Hepatic stellate cell (primary cell): ENCODE measurements at regions not wholly inside any gene's neighbourhood (a gene's known extent, or its start where the extent isn't known, plus 50 kb on each side); places are given as distances from the start of the nearest gene placed in this dataset.
"Not testable (repeated sequence)": the region's sequence is repeated elsewhere in the genome, so short reads cannot be mapped to it uniquely, and the experiment has no call there.

Experiments
- DNase-seq: peaks from one replicate; pipeline ENCODE4 v3.0.0; 2011; ENCODE audit warnings: low spot score

DNA sequence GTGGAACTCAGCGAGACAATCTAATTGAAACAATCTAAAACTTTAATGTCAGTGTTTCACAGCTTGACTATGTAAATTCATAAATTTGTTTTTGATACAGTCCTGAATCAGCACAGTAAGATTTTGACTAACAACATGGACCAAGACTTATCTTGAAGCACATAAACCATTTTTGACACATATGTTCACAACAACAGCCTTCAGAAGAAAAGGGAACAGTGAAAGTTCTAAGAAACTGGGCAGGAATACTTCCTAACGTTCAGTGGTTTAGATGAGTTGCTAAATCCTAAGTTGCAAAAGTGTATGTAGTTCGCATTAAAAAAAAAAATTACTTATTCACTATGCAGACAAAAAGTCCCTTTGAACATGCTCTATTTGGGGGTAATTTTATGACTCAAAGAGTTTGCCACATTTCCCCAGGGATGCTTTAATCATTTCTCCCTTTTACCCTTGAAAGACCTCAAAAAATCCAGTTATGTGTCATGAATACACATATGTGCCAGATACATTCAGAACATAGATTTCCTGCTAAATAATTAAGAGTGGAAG is 120.2 kb downstream of the MRPL39 start:
- DNase-seq, result no peak

- DNase-seq, result no peak
These were observed 121.4 kb downstream of the MRPL39 start for GRCh38 chr21:25485914-25486313.

DNA sequence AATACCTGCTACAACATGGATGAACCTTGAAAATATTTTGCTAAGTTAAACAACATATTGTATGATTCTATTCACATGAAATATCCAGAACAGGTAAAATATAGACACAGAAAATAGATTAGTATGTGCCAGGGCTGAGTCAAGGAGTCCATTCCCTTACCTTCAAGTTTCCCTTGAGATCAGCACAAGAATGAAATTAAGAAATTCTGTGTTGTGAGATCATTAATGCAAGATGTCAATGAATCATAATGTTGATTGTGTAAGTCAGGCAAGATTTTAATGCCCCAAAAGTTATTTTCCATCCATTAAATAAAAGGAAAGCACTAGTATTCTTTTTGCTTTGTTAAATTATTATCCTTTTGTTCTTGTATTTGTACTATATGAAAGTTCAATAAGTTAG is 139.4 kb downstream of the MRPL39 start:
- no peak for DNase-seq

DNA sequence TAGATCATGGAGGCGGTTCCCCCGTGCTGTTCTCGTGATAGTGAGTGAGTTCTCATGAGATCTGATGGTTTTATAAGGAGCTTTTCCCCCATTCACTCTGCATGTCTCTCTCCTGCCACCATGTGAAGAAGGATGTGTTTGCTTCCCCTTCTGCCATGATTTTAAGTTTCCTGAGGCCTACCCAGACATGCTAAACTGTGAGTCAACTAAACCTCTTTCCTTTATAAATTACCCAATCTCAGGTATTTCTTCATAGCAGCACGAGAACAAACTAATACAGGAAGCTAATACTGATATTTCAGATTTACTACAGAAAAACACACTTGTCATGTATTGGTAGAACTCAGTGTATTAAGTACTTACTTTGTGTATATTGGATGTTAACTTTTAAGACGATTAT is 140.2 kb downstream of the MRPL39 start:
- not testable (repeated sequence) for DNase-seq

- no peak for DNase-seq
These were observed 140.8 kb downstream of the MRPL39 start for GRCh38 chr21:25466470-25466869.

GRCh38 chr21:25465263-25465662 is 142.0 kb downstream of the MRPL39 start:
- no peak for DNase-seq

GRCh38 chr21:25464275-25464674 is 143.0 kb downstream of the MRPL39 start:
- no peak for DNase-seq

DNA sequence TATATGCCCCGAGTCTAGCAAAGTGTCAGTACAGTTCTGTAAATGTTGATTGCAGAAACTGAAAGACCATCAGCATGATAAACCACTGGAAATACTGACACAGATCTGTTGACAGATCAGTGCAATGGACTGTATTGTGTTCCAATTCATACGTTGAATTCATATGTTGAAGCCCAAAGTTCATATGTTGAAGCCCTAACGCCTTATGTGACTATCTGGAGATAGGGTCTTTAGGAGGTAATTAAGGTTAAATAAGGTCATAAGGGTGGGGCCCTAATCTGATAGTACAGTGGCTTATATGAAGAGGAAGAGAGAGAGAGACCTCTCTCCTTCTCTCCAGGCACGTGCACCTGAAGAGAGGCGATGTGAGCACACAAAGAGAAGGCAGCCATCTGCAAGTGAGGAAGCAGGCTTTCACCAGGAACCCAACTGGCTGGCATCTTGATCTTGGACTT is 144.7 kb downstream of the MRPL39 start:
- no peak for DNase-seq

- DNase-seq, result no peak
These were observed 145.6 kb downstream of the MRPL39 start for GRCh38 chr21:25461725-25462124.

- DNase-seq, result no peak
These were observed 147.3 kb downstream of the MRPL39 start for GRCh38 chr21:25459993-25460392.

- no peak for DNase-seq
These were observed 147.9 kb downstream of the MRPL39 start for GRCh38 chr21:25459365-25459764.

DNA sequence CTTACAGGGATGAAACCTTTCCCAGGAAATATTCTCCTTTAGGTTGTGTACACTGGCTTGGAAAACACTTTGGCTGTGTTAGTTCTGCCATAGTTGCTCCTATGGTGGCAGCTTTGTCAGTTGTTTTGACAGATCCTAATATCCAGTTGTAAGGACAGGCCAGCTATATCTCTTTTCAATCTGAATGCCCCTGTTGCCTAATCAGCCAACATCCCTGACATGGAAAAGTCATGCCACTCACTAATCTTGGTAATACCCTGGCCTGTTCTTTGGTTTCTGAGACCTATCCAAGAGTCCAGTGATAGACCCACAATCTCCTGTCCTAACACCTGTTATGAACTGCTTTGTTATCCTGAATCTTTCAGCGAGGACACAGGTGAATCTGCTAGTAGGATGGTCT is 148.8 kb downstream of the MRPL39 start:
- no peak for DNase-seq

GRCh38 chr21:25457946-25458345 is 149.3 kb downstream of the MRPL39 start:
- DNase-seq, result no peak

DNA sequence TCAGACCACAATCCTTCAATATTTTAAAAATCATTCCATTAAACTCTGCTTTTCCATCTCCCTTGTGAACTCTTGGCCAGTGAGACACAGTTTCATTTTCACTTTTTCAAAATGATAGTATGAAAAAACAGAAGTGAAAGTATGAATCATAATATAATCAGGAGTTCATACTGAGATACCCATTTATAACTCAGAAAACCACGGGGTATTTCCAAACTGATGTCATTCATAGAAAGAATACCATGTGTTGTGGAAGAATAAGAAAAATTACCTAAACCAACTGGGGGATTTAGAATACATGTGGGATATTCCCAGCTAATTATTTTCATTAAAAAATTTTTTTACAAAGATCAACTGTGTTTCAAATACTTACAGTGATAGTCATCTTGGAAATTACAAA is 149.9 kb downstream of the MRPL39 start:
- peak; percentile 28 for DNase-seq

GRCh38 chr21:25456672-25457071 is 150.6 kb downstream of the MRPL39 start:
- DNase-seq, result no peak

GRCh38 chr21:25453524-25453923 is 153.8 kb downstream of the MRPL39 start:
- no peak for DNase-seq

DNA sequence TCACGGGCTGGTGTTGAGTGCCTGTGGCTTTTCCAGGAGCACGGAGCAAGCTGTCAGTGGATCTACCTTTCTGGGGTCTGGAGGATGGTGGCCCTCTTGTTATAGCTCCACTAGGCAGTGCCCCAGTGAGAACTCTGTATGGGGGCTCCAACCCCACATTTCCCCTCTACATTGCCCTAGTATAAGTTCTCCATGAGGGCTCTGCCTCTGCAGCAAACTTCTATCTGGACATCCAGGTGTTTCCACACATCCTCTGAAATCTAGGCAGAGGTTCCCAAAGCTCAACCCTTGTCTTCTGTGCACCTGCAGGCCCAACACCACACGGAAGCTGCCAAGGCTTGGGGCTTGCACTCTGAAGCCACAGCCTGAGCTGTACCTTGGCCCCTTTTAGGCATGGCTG is 157.3 kb downstream of the MRPL39 start:
- no peak for DNase-seq

DNA sequence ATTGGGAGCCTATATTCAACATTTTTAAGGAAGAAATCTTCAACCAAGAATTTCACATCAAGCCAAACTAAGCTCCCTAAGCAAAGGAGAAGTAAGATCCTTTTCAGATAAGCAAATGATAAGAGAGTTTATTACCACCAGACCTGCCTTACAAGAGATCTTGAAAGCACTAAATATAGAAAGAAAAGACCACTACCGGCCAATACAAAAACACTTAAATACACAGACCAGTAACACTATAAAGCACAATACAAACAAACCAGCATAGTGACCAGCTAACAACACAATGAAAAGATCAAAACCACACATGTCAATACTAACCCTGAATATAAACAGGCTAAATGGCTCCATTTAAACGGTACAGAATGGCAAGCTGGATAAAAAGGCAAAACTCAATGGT is 165.4 kb downstream of the MRPL39 start:
- DNase-seq, result no peak

DNA sequence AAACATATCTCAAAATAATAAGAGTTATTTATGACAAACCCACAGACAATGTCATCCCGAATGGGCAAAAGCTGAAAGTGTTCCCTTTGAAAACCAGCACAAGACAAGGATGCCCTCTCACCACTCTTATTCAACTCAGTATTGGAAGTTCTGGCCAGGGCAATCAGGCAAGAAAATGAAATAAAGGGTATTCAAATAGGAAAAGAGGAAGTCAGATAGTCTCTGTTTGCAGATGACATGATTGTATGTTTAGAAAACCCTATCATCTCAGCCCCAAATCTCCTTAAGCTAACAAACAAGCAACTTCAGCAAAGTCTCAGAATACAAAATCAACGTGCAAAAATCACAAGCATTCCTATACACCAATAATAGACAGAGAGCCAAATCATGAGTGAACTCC is 169.8 kb downstream of the MRPL39 start:
- DNase-seq, result not testable (repeated sequence)

GRCh38 chr21:25428537-25428936 is 178.7 kb downstream of the MRPL39 start:
- no peak for DNase-seq

GRCh38 chr21:25427828-25428227 is 179.5 kb downstream of the MRPL39 start:
- DNase-seq, result no peak

DNA sequence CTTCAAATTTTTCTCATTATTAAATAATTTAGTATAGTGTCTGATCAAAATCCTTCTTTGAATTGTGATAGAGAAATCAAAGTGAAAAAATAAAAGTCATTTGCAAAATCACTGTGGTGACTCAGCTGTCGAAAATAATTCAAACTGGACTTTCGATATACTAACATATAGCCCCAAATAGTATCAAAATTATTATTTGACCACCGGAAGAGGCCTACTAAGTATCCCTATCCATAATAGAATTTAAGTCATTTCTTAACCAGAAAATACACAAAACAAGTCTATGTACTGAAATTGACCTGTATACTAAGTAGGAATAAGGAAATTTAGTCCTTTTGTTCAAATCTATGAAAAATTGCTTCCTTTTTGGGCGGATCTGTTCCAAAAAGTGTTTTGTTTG is 180.7 kb downstream of the MRPL39 start:
- no peak for DNase-seq

GRCh38 chr21:25425156-25425555 is 182.1 kb downstream of the MRPL39 start:
- no peak for DNase-seq

DNA sequence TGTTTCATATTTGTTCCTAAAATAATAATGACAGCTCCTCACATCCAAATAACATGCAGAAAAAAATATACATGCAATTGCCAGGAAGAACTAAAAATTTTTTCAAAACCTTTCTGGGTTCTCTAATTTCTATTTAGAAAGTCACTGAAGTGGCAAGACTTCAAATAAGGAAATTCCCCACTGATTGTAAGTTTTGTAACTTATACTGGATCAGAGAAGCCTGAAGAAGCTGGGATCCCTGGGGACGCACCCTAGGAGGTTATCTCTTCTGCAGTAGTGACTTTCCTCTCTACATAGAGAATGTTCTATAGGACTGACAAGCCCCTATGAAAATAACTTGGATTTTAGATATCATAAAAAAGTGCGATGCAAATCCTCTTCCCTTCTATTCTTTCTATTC is 182.6 kb downstream of the MRPL39 start:
- DNase-seq, result no peak

DNA sequence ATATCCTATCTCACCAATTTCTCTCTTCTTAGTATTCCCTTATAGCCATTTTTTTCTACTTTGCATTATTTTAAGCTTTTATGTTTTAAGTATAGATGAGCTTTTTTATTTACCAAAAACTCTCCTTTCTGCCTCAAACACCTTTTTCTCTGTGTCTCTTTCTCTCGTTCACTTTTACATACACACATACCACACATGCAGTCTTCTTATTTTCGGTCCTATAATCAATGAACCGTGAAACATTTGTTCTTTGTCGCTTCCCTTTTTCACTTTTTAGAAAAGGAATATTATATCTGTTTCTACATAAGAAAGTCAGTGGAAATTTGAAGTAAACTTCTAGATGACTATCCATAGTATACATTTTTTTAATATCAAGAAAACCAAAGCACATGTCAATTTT is 183.2 kb downstream of the MRPL39 start:
- no peak for DNase-seq
